Trophoblast cell (in vitro differentiated cells and primary cell): ENCODE measurements at regions not wholly inside any gene's neighbourhood (a gene's known extent, or its start where the extent isn't known, plus 50 kb on each side); places are given as distances from the start of the nearest gene placed in this dataset.

Source experiments
- DNase-seq, 2 donors: peaks; one replicate each; pipeline ENCODE4 v3.0.0-alpha.2; 2016
- H2AFZ ChIP-seq: 2 replicates; pipeline ENCODE4 v1.6.1; 2013; ENCODE audit warnings: low read length, moderate library complexity, mild to moderate bottlenecking; ENCODE audit not compliant: insufficient read depth, poor library complexity
- H2AK5ac ChIP-seq: 2 replicates; pipeline ENCODE4 v1.6.1; 2013; ENCODE audit warnings: mild to moderate bottlenecking, low read length
- H2BK120ac ChIP-seq: 2 replicates; pipeline ENCODE4 v1.6.1; 2013; ENCODE audit warnings: low read length, mild to moderate bottlenecking, moderate library complexity; ENCODE audit not compliant: insufficient read depth, poor library complexity
- H2BK12ac ChIP-seq: 2 replicates; pipeline ENCODE4 v1.6.1; 2013; ENCODE audit warnings: mild to moderate bottlenecking, low read length, moderate library complexity
- H2BK5ac ChIP-seq: 2 replicates; pipeline ENCODE4 v1.6.1; 2013; ENCODE audit warnings: low read length, low read depth, moderate library complexity, mild to moderate bottlenecking; ENCODE audit not compliant: poor library complexity
- H3K14ac ChIP-seq: 2 replicates; pipeline ENCODE4 v1.6.1; 2013; ENCODE audit warnings: mild to moderate bottlenecking, low read length
- H3K18ac ChIP-seq: 2 replicates; pipeline ENCODE4 v1.6.1; 2013; ENCODE audit warnings: mild to moderate bottlenecking, low read length
- H3K23ac ChIP-seq: 2 replicates; pipeline ENCODE4 v1.6.1; 2013; ENCODE audit warnings: low read length
- H3K27ac ChIP-seq: 2 replicates; pipeline ENCODE4 v1.5.1; 2013; ENCODE audit warnings: low read depth, mild to moderate bottlenecking, inconsistent platforms, low read length, moderate library complexity
- H3K27me3 ChIP-seq: 2 replicates; pipeline ENCODE4 v1.6.1; 2013; ENCODE audit warnings: inconsistent platforms, mild to moderate bottlenecking, low read length, moderate library complexity; ENCODE audit not compliant: insufficient read depth
- H3K36me3 ChIP-seq, 2 experiments: 1 replicate in 1 of 2; 2 replicates in 1 of 2; pipeline ENCODE4 v1.6.1; 2013; ENCODE audit warnings: low read length in 2 of 2, mild to moderate bottlenecking in 2 of 2, moderate library complexity in 1 of 2; ENCODE audit not compliant: insufficient read depth in 2 of 2, control insufficient read depth in 1 of 2
- H3K4ac ChIP-seq: 2 replicates; pipeline ENCODE4 v1.6.1; 2013; ENCODE audit warnings: low read depth, mild to moderate bottlenecking, low read length, moderate library complexity
- H3K4me1 ChIP-seq, 2 experiments: 1 replicate in 1 of 2; 2 replicates in 1 of 2; pipeline ENCODE4 v1.6.1; 2013; ENCODE audit warnings: low read length in 2 of 2, mild to moderate bottlenecking in 2 of 2, moderate library complexity in 1 of 2; ENCODE audit not compliant: insufficient read depth in 2 of 2, control insufficient read depth in 1 of 2
- H3K4me2 ChIP-seq: 2 replicates; pipeline ENCODE4 v1.6.1; 2013; ENCODE audit warnings: inconsistent platforms, mild to moderate bottlenecking, low read length, moderate library complexity
- H3K4me3 ChIP-seq: 2 replicates; pipeline ENCODE4 v1.5.1; 2013; ENCODE audit warnings: mild to moderate bottlenecking, low read depth, low read length, inconsistent platforms
- H3K79me1 ChIP-seq: one replicate; pipeline ENCODE4 v1.6.1; 2013; ENCODE audit warnings: low read length
- H3K79me2 ChIP-seq: 2 replicates; pipeline ENCODE4 v1.6.1; 2013; ENCODE audit warnings: low read length, mild to moderate bottlenecking; ENCODE audit not compliant: control insufficient read depth, insufficient read depth, poor library complexity
- H3K9ac ChIP-seq: 2 replicates; pipeline ENCODE4 v1.6.1; 2013; ENCODE audit warnings: mild to moderate bottlenecking, low read length
- H3K9me3 ChIP-seq: 2 replicates; pipeline ENCODE4 v1.6.1; 2013; ENCODE audit warnings: low read depth, mild to moderate bottlenecking, control low read depth, inconsistent platforms, low read length; ENCODE audit not compliant: insufficient read depth
- H4K12ac ChIP-seq: 2 replicates; pipeline ENCODE4 v1.6.1; 2013; ENCODE audit warnings: low read depth, mild to moderate bottlenecking, low read length, moderate library complexity
- H4K8ac ChIP-seq: 2 replicates; pipeline ENCODE4 v1.6.1; 2013; ENCODE audit warnings: low read depth, mild to moderate bottlenecking, low read length, moderate library complexity
- H4K91ac ChIP-seq: one replicate; pipeline ENCODE4 v1.6.1; 2013; ENCODE audit warnings: low read depth, mild to moderate bottlenecking, low read length, moderate library complexity
- WGBS: extraction: QIAGEN DNeasy Blood & Tissue Kit; methylation state at CpG from one replicate; pipeline ENCODE4 v1.1.7; 2013; ENCODE audit warnings: missing lambda C conversion rate; ENCODE audit not compliant: insufficient read length, insufficient coverage; ENCODE audit errors: extremely low coverage; 5-methylcytosine and 5-hydroxymethylcytosine counted together

DNA sequence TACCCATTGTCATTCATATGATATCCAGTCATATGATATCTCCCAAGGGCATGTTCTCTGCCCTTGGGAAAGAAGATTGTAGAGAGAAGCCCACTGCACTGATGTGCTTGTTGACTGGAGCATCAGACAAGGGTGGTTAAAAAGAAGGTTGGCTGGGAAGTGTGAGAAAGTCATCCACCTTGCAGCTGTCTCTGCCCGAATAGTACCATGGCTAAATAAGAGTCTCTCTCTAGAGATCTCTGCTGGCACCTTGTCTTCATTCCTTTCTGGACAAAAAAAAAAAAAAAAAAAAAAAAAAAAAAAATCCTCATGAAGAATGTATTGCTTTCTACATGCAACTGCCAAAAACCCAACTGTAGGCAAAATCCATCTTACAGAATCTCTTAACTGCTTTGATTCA lies 349.7 kb upstream of the ESRRG start:
- Histone ChIP-seq H3K4me3 (no peak overlapping the region), H3K4me1 (no peaks in the 10 kb centered on the region), H3K4ac (no peak overlapping the region), H3K14ac (no peak overlapping the region), H4K12ac (no peak overlapping the region), H2BK12ac (no peak overlapping the region), H3K79me2 (no peaks in the 10 kb centered on the region), H3K18ac (no peak overlapping the region), H3K4me2 (no peak overlapping the region), H2AFZ (no peak overlapping the region), H4K8ac (no peak overlapping the region), H3K27me3 (no peaks in the 10 kb centered on the region), H3K9me3 (no peaks in the 10 kb centered on the region), H3K23ac (no peak overlapping the region), H2BK120ac (no peak overlapping the region), H3K79me1 (no peaks in the 10 kb centered on the region), H3K27ac (no peak overlapping the region), H2BK5ac (no peak overlapping the region), H3K36me3 (no peaks in the 10 kb centered on the region), H3K9ac (no peak overlapping the region), H2AK5ac (no peak overlapping the region), H4K91ac (no peak overlapping the region)
- WGBS, result no CpG with 5 or more reads among the region's 1 CpG
- no peak for DNase-seq

DNA sequence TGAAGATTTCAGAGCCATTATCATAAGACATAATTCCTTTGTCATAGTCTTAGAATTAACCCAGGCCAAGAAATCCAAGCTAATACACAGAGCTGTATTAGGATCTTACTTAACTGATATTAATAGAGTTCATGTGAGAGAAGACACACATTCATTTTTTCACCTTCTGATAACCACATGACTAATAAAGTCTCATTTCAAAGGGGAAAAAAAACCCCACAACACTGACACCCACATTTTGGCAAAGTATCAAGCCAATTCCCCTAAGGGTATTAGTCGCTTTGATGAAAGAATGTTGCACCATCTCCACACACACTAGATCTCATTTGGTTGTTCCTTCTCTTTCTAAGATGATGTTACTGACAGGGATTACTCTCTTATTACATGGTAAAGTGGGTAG lies 344.4 kb upstream of the ESRRG start:
- no peak overlapping the region for H4K8ac ChIP-seq
- H3K18ac ChIP-seq, result no peak overlapping the region
- no peaks in the 10 kb centered on the region for H3K36me3 ChIP-seq
- no peak overlapping the region for H3K4me2 ChIP-seq
- no peaks in the 10 kb centered on the region for H3K4me1 ChIP-seq
- H3K79me1 ChIP-seq, result no peaks in the 10 kb centered on the region
- no peak overlapping the region for H3K27ac ChIP-seq
- H2AFZ ChIP-seq, result no peak overlapping the region
- H3K9ac ChIP-seq, result no peak overlapping the region
- H4K91ac ChIP-seq, result no peak overlapping the region
- H3K14ac ChIP-seq, result no peak overlapping the region
- H3K23ac ChIP-seq, result no peak overlapping the region
- no peak overlapping the region for H2BK12ac ChIP-seq
- H2BK120ac ChIP-seq, result no peak overlapping the region
- no peak overlapping the region for H2AK5ac ChIP-seq
- no peaks in the 10 kb centered on the region for H3K27me3 ChIP-seq
- no peak for DNase-seq
- no peak overlapping the region for H4K12ac ChIP-seq
- WGBS, result no CpG with 5 or more reads among the region's 1 CpG
- H3K4me3 ChIP-seq, result no peak overlapping the region
- H3K9me3 ChIP-seq, result no peaks in the 10 kb centered on the region
- no peaks in the 10 kb centered on the region for H3K79me2 ChIP-seq
- no peak overlapping the region for H3K4ac ChIP-seq
- no peak overlapping the region for H2BK5ac ChIP-seq

DNA sequence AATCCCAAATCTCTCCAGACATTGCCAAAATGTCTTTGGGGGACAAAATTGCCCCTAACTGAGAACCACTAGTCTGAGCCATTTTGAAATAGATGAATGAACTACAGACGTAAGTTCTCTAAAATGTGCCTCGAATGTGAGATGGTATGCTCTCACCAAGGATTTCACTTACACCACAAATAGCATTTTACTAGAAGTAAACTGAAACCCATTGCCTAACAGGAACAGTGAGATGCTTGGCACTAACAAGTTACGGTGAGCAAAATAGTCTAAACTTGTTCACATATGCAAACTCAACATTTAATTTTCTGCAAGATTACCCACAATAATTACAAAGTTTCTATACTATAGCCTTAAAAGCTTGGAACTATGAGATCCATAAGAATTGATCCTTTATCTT lies 343.6 kb upstream of the ESRRG start:
- no CpG with 5 or more reads among the region's 3 CpGs for WGBS

DNA sequence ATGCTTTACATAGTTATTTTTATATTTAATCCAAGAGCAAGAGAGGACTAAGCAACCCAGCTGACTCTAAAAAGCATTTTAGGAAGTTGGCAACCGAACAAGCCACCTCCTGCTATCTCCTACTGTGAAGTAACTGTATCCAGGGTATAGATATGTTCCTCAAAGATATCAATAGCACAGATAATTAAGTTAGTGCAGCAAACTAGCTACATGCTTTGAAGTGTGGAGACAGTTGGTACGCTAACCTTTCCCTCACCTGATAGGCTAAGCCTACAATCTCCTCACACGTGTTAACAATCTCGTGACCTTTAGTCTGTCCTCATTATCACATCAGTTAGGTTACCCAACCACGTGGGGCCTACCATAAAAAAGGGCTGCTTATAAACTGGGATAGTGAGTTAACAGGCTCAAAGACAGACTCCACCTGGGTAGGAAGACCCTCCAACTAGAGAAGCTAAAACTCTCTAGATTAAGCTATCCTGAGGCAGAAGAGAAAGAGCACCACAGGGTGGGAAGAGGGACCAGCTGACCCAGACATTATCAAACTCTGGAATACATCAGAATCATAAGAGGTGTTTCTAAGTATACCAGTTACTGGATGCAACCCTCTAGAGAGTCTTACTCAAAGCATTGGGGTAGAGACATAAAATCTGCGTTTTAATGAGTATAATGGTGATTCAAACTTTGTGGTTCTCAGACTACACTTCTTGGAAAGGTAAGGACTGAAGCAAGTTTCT lies 340.1 kb upstream of the ESRRG start:
- Histone ChIP-seq H4K8ac (no peak overlapping the region), H3K4ac (no peak overlapping the region), H3K36me3 (no peaks in the 10 kb centered on the region), H3K23ac (no peak overlapping the region), H3K9me3 (no peaks in the 10 kb centered on the region), H3K27me3 (no peaks in the 10 kb centered on the region), H3K79me2 (no peaks in the 10 kb centered on the region), H3K4me3 (no peak overlapping the region), H3K18ac (no peak overlapping the region), H3K79me1 (no peaks in the 10 kb centered on the region), H2BK12ac (no peak overlapping the region), H3K4me1 (no peaks in the 10 kb centered on the region), H3K4me2 (no peak overlapping the region), H3K27ac (no peak overlapping the region), H3K9ac (no peak overlapping the region), H2BK5ac (no peak overlapping the region), H2AFZ (no peak overlapping the region), H2BK120ac (no peak overlapping the region), H4K91ac (no peak overlapping the region), H4K12ac (no peak overlapping the region), H2AK5ac (no peak overlapping the region), H3K14ac (no peak overlapping the region)
- DNase-seq, result no peak
- no CpG with 5 or more reads among the region's 6 CpGs for WGBS

More for the DNA sequence above, 343.6 kb upstream of the ESRRG start:
- Histone ChIP-seq H3K4me3 (no peak overlapping the region), H2AFZ (no peak overlapping the region), H3K4me1 (no peaks in the 10 kb centered on the region), H2BK5ac (no peak overlapping the region), H3K23ac (no peak overlapping the region), H3K4ac (no peak overlapping the region), H3K36me3 (no peaks in the 10 kb centered on the region), H3K9ac (no peak overlapping the region), H3K27me3 (no peaks in the 10 kb centered on the region), H2BK120ac (no peak overlapping the region), H3K9me3 (no peaks in the 10 kb centered on the region), H3K4me2 (no peak overlapping the region), H4K91ac (no peak overlapping the region), H2BK12ac (no peak overlapping the region), H4K12ac (no peak overlapping the region), H3K27ac (no peak overlapping the region), H3K18ac (no peak overlapping the region), H3K79me2 (no peaks in the 10 kb centered on the region), H2AK5ac (no peak overlapping the region), H4K8ac (no peak overlapping the region), H3K14ac (no peak overlapping the region), H3K79me1 (no peaks in the 10 kb centered on the region)
- DNase-seq, result no peak
